ENCODE measurements at regions not wholly inside any gene's neighbourhood (a gene's known extent, or its start where the extent isn't known, plus 50 kb on each side); places are given as distances from the start of the nearest gene placed in this dataset.

- Histone ChIP-seq H3K36me3 (replicated peaks in 1 of 2; ENCODE audit: control insufficient read depth in 1 of 2, insufficient read depth in 2 of 2, low read length in 2 of 2) (no peaks in the 10 kb centered on the region), H3K27me3 (ENCODE audit: control insufficient read depth in 1 of 2, insufficient read depth in 2 of 2, low read length in 2 of 2) (no peaks in the 10 kb centered on the region), H2AFZ (ENCODE audit: low read length) (peak overlapping the region; percentile 17), H3K9me3 (ENCODE audit: low read length) (no peaks in the 10 kb centered on the region), H4K20me1 (ENCODE audit: insufficient read depth, low read length) (no peaks in the 10 kb centered on the region), H3K79me2 (ENCODE audit: insufficient read depth, low read length) (no peaks in the 10 kb centered on the region), H3K9ac (ENCODE audit: insufficient read depth, low read depth, low read length) (no peak overlapping the region; the same call in 1 of the 2 replicates), H3K4me3 (replicated peaks in 1 of 3; ENCODE audit: insufficient read depth in 1 of 3, low read depth in 2 of 3, low read length in 3 of 3) (no peak overlapping the region), H3K4me2 (ENCODE audit: low read depth, low read length) (peak overlapping the region; percentile 44), H3K4me1 (ENCODE audit: insufficient read depth, low read length) (peaks cover 14% of the 10 kb centered on the region), H3K27ac (ENCODE audit: extremely low read length, insufficient read depth, low read length) (no peak overlapping the region)
- BruUV-seq (replicated peaks), result no TSS peak
- no peak for FAIRE-seq
- in situ Hi-C loops (cut with HindIII; ENCODE audit: extremely low pct_ligation_motif_present, low pct_unique_long_range_greater_than_20kb), result no loop called here
- peak; percentile 78 for ATAC-seq
- POLR2A ChIA-PET, result no interaction called here
- CTCF ChIA-PET (ENCODE audit: low intra/inter-chr PET ratio, low total read pairs), result no interaction called here
- intact Hi-C loops (cut with micrococcal nuclease; ENCODE audit: unreplicated experiment), result no loop called here
- 70% methylated on average over 4 of the region's 4 CpGs for WGBS (ENCODE audit: low lambda C conversion rate)
- DNase-seq (ENCODE audit: low spot score), result peak; percentile 47
- TF ChIP-seq MED8 (CRISPR knock-in tag; IDR thresholded peaks at IDR 0.05; ENCODE audit: insufficient replicate concordance) (no peak), FOXJ3 (CRISPR knock-in tag; IDR thresholded peaks at IDR 0.05; ENCODE audit: borderline replicate concordance) (no peak), FOSL2 (CRISPR knock-in tag; IDR thresholded peaks at IDR 0.05) (no peak), ZNF317 (CRISPR knock-in tag; IDR thresholded peaks at IDR 0.05) (no peak), NFE2L1 (CRISPR knock-in tag; IDR thresholded peaks at IDR 0.05; ENCODE audit: borderline replicate concordance) (no peak), WIZ (CRISPR knock-in tag; IDR thresholded peaks at IDR 0.05) (no peak), HNF1A (IDR thresholded peaks at IDR 0.05; ENCODE audit: low read depth) (no peak), HNF1A (CRISPR knock-in tag; IDR thresholded peaks at IDR 0.05; ENCODE audit: borderline replicate concordance) (no peak), STAG1 (CRISPR knock-in tag; IDR thresholded peaks at IDR 0.05) (peak; percentile 49), ZSCAN20 (CRISPR knock-in tag; IDR thresholded peaks at IDR 0.05; ENCODE audit: borderline replicate concordance) (no peak), ZNF713 (CRISPR knock-in tag; IDR thresholded peaks at IDR 0.05) (no peak), SRY (CRISPR knock-in tag; IDR thresholded peaks at IDR 0.05) (no peak), ZNF83 (CRISPR knock-in tag; IDR thresholded peaks at IDR 0.05; ENCODE audit: borderline replicate concordance) (no peak), ZNF101 (CRISPR knock-in tag; IDR thresholded peaks at IDR 0.05; ENCODE audit: borderline replicate concordance, low read depth) (no peak)
- TF ChIP-seq, protein P1, sequence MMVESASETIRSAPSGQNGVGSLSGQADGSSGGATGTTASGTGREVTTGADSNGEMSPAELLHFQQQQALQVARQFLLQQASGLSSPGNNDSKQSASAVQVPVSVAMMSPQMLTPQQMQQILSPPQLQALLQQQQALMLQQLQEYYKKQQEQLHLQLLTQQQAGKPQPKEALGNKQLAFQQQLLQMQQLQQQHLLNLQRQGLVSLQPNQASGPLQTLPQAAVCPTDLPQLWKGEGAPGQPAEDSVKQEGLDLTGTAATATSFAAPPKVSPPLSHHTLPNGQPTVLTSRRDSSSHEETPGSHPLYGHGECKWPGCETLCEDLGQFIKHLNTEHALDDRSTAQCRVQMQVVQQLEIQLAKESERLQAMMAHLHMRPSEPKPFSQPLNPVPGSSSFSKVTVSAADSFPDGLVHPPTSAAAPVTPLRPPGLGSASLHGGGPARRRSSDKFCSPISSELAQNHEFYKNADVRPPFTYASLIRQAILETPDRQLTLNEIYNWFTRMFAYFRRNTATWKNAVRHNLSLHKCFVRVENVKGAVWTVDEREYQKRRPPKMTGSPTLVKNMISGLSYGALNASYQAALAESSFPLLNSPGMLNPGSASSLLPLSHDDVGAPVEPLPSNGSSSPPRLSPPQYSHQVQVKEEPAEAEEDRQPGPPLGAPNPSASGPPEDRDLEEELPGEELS (CRISPR knock-in tag; IDR thresholded peaks at IDR 0.05), result no peak
- TF ChIP-seq, protein P2, sequence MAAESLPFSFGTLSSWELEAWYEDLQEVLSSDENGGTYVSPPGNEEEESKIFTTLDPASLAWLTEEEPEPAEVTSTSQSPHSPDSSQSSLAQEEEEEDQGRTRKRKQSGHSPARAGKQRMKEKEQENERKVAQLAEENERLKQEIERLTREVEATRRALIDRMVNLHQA (CRISPR knock-in tag; IDR thresholded peaks at IDR 0.05), result no peak
- TF ChIP-seq, protein P3, sequence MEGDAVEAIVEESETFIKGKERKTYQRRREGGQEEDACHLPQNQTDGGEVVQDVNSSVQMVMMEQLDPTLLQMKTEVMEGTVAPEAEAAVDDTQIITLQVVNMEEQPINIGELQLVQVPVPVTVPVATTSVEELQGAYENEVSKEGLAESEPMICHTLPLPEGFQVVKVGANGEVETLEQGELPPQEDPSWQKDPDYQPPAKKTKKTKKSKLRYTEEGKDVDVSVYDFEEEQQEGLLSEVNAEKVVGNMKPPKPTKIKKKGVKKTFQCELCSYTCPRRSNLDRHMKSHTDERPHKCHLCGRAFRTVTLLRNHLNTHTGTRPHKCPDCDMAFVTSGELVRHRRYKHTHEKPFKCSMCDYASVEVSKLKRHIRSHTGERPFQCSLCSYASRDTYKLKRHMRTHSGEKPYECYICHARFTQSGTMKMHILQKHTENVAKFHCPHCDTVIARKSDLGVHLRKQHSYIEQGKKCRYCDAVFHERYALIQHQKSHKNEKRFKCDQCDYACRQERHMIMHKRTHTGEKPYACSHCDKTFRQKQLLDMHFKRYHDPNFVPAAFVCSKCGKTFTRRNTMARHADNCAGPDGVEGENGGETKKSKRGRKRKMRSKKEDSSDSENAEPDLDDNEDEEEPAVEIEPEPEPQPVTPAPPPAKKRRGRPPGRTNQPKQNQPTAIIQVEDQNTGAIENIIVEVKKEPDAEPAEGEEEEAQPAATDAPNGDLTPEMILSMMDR (CRISPR knock-in tag; IDR thresholded peaks at IDR 0.05), result peak; percentile 40; the same call in 1 of the 2 replicates
Observed at GRCh38 chr5:135255461-135256178, 143.4 kb downstream of the MACROH2A1 start.

Data from HepG2 (cell line).